Upper lobe of left lung (tissue), 4 donors: ENCODE measurements at regions not wholly inside any gene's neighbourhood (a gene's known extent, or its start where the extent isn't known, plus 50 kb on each side); places are given as distances from the start of the nearest gene placed in this dataset.

ENCODE experiments used
- CTCF ChIP-seq, 6 experiments: fragments of 450-650 bp in 4 of 6; fragments of 200-600 bp in 2 of 6; sonication (generic) in 2 of 6; IDR thresholded peaks; one replicate each; pipeline ENCODE4 v1.5.1; 2016 to 2019; ENCODE audit warnings: antibody characterized with exemption in 6 of 6
- EP300 ChIP-seq, 4 donors: sonication (generic); formaldehyde crosslinking; IDR thresholded peaks; one replicate each; pipeline ENCODE4 v1.5.1; 2017; ENCODE audit warnings: antibody characterized with exemption in 4 of 4, control low read depth in 2 of 4
- POLR2A ChIP-seq, 4 donors: fragments of 450-650 bp; IDR thresholded peaks; one replicate each; pipeline ENCODE4 v1.5.1; 2016 to 2017; ENCODE audit warnings: antibody characterized with exemption in 4 of 4, mild to moderate bottlenecking in 2 of 4
- POLR2AphosphoS5 ChIP-seq, 2 donors: sonication (generic); formaldehyde crosslinking; IDR thresholded peaks; one replicate each; pipeline ENCODE4 v1.5.1; 2017; ENCODE audit warnings: antibody characterized with exemption in 2 of 2

GRCh38 chr4:41409594-41409895, 128.4 kb upstream of the LIMCH1 start:
- TF ChIP-seq EP300 (IDR thresholded peaks at IDR 0.05) = no peak
- TF ChIP-seq POLR2A (IDR thresholded peaks at IDR 0.05) = no peak
- TF ChIP-seq CTCF (IDR thresholded peaks at IDR 0.05) = no peak
- TF ChIP-seq POLR2AphosphoS5 (IDR thresholded peaks at IDR 0.05) = no peak
